ENCODE measurements at regions not wholly inside any gene's neighbourhood (a gene's known extent, or its start where the extent isn't known, plus 50 kb on each side); places are given as distances from the start of the nearest gene placed in this dataset.
"Not testable (repeated sequence)": the region's sequence is repeated elsewhere in the genome, so short reads cannot be mapped to it uniquely, and the experiment has no call there.

DNA sequence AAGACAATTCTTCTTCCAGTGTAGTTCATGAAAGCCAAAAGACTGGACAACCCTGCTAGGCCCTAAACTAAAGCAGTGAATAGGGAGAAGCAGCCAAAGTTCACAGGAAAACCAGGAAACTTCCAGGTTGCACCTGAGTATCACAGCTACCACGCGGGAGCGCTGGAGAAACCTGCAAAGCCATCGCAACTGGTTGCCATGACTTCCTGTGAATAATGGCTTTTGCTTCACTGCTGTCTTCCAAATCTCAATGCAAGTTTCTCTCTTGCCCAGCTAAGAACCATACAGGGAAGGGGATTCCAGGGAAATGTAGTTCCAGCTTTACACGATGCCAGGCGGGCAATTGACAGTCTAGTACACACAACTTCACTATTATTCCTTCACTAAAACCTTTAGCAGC, 114.1 kb downstream of the GXYLT1 start:
- no peak for DNase-seq

DNA sequence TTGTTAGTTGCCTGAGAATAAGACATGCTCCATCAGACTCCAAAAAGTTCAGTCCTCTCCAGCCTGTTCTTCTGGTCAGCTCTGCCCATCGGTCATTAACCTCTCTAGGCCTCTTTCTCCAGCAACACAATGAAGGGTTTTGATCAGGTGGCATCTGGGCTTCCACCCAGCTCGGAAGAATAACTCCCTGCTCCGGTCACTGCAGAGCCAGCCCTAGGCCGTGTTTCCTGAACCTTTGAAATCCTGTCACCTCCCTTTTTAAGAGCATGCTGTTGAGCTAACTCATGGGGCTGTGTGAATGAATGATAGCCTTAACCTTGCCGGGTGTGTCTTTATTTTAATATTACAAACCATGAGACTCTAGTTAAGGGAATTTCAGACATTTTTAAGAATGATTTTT, 117.1 kb downstream of the GXYLT1 start:
- no peak for DNase-seq

DNA sequence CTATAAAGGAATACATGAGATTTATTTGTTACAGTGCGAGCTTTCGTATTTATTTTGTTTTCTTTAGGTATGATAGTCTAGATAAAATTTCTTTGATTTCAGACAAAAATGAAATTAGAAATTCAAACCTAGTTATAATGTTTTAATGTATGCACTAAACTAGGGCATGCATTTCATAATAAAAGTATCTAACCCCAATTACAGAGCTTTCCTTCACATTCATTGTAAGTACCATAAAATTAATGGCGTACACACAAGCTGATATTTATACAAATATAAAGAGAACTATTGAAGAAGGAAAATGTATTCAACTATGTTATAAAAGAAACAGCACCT, 120.2 kb downstream of the GXYLT1 start:
- no peak for DNase-seq

DNA sequence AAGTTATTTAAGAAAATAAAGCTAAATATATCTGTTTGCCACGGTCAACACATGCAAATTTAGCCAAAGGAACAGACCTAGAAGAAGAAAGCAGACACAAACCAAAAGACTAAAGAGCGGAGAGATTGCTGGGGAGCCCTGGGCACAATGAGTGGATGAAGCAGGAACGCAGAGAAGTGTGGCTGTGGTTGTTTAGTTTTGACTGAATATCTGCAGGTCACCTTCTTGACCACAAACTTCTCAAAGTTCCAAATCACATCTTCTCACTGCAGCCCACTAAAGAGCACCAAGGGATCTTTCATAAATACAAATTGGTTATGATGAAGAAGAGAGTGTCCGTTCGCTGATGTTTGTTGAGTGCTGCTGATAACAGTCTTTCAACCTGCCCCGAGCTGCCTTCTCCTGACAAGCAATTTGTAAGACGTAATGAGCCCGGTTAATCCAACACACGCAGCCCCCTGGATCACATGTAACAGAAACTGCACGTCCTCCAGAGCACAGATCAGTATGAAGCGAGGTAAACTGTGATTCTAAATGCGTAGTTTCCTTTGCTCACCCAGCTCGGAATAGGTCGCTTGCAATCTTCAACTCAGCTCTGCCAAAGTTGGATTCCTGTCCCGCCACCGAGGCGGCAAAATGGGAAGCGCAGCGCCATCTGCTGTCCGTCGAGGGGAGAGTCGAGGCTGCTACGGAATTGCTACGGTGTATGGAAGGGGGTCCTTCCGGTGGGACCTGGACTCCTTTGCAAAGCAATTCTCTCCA, 120.8 kb downstream of the GXYLT1 start:
- no peak for DNase-seq

DNA sequence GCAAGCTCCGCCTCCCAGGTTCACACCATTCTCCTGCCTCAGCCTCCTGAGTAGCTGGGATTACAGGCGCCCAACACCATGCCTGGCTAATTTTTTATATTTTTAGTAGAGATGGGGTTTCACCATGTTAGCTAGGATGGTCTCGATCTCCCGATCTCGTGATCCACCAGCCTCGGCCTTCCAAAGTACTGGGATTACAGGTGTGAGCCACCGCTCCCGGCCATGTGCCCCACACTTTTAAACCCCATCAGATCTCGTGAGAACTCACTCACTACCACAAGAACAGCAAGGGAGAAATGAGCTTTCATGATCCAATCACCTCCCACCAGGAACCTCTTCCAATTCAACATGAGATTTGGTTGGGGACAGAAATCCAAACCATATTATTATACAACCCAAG, 122.7 kb downstream of the GXYLT1 start:
- not testable (repeated sequence) for DNase-seq

DNA sequence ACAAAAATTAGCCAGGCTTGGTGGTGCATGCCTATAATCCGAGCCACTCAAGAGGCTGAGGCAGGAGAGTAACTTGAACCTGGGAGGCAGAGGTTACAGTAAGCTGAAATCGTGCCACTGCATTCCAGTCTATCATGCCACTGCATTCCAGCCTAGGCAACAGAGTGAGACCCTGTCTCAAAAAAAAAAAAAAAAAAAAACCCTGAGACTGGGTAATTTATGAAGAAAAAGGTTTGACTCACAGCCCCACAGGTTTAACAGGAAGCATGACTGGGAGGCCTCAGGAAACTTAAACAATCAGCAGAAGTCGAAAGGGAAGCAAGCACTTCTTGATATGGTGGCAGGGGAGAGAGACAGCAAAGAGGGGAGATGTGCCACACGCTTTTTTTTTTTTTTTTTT, 123.2 kb downstream of the GXYLT1 start:
- DNase-seq: no peak

DNA sequence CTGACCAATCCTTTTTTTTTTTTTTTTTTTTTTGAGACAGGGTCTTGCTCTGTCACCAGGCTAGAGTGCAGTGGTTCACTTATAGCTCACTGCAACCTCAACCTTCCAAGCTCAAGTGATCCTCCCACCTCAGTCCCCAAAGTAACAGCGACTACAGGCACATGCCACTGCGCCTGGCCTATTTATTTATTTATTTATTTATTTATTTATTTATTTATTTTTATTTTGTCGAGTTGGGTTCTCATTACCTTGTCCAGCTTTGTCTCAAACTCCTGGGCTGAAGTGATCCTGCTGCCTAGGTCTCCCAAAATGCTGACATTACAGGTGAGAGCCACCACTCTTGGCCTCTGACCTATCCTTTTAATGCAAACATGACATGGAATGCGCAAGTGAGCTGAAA, 124.4 kb downstream of the GXYLT1 start:
- no peak for DNase-seq

DNA sequence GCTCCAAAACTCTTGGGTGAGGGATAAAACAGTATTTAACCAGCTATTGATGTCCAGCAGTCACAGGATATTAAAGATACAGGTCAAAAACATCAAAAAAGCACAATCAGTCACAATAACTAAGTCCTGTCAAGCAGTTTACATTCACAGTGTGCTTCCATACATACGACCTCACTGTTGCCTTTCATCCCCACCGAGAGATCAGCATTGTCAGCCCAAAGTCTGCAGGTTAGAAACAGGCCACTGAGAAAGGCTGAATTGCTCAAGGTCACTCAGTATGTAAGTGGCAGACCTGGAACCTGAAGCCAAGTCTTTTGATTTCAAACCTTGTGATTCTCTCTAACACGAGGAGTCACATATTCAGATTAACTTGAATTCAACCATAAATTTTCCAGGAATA, 124.9 kb downstream of the GXYLT1 start:
- DNase-seq: no peak

DNA sequence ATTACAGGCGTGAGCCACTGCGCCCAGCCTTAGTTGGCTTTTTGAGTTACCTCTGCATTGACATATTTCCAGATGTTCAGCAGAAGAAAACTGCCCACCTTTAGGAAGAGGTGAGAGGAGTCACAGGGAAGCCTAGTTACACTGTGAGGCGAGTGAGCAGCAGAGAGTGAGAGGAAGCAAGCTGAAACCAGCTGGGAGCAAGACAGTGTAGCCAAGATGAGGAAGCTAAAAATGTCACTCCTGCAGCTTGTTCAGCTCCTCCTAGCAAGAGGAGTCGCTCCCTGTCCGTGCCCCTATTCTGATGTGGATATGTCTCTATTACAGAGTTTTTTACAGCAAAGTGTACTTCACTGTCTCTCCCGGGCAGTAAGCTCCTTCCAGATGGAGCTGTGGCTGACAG, 127.6 kb downstream of the GXYLT1 start:
- no peak for DNase-seq

DNA sequence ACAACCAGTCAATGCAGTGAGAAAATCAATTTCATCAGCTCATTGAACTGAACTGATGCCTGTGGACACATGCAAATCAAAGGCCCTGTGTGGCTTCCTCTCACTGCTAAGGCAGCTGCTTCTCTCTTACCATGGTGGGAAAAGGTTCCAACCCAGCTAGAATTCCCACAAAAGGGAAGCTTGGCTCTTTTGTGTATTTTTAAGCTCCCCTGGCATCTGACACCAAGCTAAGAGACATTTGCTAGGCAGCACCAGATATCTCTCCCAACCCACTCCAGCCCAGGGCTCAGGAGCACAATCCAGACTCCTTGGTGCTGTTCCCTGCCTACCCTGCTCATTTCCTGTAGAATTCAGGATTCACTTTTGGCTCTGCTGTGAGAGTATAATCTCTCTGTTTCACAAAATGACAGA, 129.6 kb downstream of the GXYLT1 start:
- no peak for DNase-seq

DNA sequence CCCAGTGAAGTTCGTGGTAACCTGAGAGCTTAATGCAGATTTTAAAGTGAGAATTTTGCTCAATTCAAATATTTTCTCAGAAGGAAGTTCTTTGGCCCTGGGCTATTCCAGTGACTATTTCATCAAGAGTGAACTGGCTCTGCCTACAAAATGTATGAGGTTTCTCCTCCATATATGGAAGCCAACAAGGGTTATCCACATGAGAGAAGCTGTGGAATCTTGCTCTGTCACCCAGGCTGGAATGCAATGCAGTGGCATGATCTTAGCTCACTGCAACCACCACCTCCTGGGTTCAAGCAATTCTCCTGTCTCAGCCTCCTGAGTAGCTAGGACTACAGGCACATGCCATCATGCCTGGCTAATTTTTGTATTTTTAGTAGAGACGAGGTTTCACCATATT, 132.2 kb downstream of the GXYLT1 start:
- not testable (repeated sequence) for DNase-seq

DNA sequence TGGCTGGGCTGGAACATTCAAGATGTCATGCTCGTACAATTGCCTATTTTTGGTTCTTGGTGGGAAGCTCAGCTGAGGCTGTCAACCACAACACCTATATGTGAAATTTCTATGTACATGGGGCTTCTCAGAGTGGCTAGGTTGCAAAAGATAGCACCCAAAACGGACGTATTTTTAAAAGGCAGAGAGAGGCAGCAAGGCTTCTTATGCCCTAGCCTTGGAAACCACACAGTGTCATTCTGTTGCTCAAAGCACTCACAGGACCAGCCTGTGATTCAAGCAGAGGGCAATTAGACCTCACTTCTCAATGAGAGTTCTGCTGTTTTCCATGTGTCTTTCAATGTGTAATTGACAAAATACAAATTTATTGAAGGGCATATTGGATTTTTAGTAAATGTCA, 134.0 kb downstream of the GXYLT1 start:
- no peak for DNase-seq

DNA sequence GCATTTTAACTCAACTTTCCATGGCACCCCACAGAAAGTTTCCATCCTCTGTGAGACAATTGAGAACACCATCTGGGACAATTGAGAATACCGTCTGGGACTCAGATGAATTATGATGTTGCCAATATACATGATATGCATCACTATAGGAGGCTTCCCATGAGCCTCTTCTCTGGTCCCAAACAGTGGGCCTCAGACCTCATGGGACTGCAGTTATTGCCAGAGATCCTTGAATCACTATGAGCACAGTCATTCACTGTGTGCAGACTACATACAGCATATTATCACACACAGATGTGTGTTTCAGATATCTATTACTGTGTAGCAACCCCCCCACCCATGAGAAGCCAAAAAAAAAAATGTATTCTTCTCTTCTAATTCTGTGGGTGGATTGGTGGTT, 134.4 kb downstream of the GXYLT1 start:
- no peak for DNase-seq

DNA sequence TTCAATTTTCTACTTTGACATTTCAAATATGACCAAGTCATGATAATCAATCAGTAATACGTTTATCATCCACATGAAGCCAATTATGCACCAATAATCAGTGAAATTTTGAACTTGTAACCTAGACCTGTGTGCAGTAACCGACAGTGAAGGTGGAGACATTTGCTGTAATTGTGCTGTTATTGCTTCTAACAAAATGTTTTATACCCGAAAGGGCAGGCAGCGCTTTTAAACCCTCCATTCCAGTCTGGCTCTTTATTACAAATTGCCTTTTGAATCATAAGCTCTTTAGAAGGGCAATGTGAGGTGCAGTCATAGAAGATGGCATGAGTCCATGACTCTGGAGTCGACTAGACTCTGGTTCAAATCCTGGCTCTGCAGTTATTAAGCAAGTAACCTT, 135.7 kb downstream of the GXYLT1 start:
- no peak for DNase-seq

DNA sequence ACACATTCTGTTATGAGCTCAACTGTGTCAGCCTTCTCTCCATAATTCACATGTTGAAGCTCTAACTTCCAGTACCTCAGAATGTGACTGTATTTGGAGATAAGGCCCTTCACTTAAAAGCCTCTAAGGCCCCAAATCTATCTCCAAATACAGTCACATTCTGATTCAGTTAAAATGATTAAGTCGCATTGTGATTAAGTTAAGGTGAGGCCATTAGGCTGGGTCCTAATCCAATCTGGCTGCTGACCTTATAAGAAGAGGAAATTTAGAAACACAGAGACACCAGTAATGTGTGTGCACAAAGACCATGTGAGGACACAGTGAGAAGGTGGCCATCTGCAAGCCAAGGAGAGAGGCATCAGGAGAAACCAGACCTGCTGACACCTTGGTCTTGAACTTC, 141.6 kb downstream of the GXYLT1 start:
- DNase-seq: no peak

DNA sequence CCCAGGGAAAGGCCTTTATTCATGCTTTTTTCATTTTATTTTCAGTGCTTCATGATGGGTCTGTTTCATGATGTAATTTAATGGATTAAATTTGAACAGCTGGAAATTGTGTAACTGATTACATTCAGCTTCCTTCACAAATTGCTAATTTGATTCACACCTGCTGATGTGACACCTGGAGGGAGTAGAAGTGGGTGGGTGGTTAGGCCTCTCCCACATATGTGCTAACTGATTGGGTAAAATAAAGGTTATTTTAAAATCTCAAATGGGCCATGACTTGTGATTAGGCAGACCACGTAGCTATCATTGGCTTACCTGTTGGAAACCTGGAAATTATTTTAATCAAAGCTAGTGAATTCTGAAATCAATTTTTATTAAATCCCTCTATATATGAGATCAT, 142.1 kb downstream of the GXYLT1 start:
- no peak for DNase-seq

DNA sequence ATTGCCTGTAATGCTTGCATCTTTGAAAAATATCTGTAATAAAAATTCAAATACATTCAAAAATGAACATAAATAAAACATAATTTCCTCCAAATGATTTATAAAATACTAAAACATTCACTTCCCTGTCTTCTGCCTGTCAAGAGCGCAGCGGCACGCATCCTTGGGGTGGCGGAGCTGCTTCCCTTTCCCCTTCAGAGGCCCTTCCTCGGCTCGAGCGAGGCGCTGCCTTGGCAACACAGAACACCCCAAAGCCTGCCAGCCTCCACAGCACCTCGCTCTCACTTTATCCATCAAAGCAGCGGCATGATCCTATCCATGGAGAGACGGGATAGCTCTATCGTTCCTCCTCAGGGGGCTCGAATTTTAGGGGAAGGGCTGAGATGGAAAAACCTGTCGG, 146.2 kb downstream of the GXYLT1 start:
- no peak for DNase-seq

DNA sequence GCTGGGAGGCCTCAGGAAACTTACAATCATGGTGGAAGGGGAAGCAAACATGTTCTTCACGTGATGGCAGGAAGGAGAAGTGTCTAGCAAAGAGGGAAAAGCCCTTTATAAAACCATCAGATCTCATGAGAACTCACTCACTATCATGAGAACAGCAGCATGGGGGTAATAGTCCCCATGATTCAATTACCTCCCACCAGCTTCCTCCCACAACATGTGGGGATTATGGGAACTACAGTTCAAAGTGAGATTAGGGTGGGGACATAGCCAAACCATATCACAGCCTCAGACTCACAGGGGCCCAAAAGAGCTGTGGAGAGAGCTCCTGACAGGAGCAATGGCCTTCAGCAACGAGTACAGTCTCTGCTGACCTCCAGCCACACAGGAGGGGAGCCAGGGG, 151.4 kb downstream of the GXYLT1 start:
- no peak for DNase-seq

DNA sequence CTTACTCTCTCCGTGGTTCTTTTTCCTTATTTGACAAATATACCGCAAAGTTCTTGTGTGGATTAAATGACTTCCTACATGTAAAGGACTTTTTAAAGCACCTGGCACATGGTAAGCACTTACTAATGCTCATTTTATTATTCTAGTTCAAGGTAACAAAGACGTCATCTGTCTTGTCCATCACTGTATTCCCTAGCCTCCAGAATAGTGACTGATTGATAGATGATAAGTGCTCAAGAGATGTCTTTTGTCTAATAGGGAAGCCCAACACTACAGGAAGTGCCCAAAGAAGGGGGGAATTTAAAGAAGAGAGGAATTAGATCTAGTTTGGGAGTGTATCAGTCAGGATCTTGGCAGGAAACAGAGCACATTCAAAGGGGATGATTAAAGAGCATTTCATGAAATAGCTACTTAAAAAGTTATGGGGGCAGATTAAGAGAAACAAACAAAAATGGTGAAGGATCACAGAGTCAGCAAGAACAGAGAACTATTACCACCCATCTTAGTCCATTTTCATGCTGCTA, 151.9 kb downstream of the GXYLT1 start:
- DNase-seq: no peak

DNA sequence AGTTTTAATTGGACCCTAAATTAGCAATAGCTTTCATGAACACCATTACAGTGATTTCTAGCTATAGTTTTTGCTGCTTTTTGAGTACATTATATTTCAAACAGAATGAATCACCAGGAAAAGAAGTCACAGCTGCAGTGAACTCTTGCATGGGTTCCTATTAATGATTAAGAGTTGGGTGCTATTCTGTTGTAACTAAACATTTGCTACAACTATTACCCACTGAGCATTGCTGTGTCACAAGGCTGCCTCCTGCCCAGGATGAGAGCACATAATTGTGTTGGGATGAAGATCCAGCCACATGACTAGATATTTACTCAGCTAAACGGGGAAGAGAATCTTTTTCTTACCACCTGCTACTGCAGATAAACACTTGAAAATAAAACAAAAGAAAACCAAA, 152.7 kb downstream of the GXYLT1 start:
- no peak for DNase-seq

DNA sequence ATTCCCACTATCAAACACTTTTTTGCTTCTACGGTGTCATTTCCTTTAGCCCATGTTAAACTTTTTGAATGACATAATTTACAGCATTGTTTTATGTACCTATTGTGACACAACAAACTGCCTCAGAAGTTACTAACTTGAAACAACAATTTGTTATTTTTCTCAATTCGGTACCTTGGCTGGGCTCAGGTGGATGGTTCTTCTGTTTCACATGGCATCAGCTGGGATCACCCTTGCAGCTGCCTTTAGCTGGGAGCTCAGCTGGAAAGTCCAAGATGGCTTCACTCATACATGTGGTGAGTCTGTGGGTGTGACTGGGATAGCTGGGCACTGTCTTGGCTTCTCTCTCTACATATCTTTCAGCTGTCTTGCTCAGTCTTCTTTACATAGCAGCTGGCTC, 156.0 kb downstream of the GXYLT1 start:
- no peak for DNase-seq

DNA sequence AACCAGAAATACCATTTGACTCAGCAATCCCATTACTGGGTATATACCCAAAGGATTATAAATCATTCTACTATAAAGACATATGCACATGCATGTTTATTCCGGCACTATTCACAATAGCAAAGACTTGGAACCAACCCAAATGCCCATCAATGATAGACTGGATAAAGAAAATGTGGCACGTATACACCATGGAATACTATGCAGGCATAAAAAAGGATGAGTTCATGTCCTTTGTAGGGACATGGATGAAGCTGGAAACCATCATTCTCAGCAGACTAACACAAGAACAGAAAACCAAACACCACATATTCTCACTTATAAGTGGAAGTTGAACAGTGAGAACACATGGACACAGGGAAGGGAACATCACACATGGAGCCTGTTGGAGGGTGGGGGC, 158.2 kb downstream of the GXYLT1 start:
- DNase-seq: not testable (repeated sequence)

DNA sequence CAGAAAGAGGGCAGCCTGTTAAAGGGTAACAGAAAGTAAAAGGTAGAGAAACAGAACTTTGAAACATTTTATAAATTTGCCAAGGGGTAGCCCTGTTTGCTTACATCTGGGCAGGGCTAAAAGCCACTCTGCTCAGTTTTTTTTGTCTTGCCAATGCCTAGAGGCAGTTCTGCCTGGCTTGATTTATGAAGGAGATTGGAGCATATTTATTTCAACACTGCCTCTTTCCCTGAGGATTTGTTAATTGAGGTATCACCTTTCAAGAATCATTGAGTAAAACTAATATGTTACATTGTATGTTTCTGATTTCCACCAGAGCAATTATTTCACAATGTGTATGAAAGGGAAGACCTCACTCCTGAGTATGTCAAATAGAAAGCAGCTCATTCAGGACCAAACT, 160.8 kb downstream of the GXYLT1 start:
- no peak for DNase-seq

DNA sequence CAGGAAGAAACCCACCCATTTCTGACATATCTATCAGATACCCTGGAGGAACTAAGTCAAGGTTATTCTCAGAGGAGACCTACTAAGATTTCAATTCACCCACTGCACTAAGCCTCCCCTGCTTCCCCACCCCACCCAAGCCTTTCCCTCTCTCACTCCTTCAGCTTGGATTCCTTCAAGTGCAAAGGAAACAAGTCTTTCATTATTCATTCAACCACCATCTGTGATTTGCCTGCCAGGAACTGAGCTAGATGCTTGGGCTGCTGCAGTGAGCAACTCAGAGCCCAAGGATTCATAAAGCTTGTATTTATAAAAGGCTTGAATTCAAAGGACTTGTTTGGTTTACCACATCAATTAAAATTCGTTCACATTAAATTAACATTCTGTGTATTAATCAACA, 161.3 kb downstream of the GXYLT1 start:
- no peak for DNase-seq

DNA sequence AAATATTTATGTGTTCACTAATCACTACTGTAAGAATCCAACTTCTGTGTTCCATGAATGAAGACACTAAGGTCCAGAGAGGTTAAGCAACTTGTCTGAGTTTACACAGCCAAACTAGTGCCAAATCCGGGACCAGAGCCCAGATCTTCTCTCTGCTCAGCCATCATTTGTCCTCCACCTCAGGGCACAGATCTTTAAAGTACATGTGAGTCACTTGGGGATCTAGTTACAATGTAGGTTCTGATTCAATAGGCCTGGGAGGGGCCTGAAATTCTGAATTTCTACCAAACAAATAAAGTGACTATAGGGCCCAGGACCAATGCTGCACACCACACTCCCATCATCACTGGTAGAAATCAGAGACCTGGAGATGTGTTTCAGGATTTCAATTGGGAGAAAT, 162.9 kb downstream of the GXYLT1 start:
- no peak for DNase-seq

DNA sequence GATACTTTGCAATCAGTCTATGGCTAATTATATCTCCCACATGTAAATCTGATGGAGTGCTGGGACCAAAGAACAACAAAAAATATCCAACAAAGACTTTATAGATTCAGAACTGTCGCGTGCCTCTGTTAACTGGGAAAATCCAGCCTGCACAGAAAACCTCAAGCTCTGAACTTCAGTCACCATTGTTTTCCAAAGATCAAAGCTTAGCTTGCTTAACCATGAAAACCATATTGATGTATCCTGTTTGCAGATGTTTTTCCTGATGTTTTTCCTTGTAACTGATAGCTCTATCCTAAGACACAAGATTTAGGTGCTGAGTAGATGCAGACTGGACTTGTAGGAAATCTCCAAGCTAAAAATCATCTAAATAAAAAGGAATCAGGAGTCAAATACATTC, 163.7 kb downstream of the GXYLT1 start:
- no peak for DNase-seq

Data from DMS 273 treated with DMSO at 0.1 percent for 48 hours (cell line).